DND-41 (cell line): ENCODE measurements at regions not wholly inside any gene's neighbourhood (a gene's known extent, or its start where the extent isn't known, plus 50 kb on each side); places are given as distances from the start of the nearest gene placed in this dataset.

Experiments used
- ATAC-seq: fragments of 200-7000 bp; cut with Tn5 transposase; 3 replicates; pipeline ENCODE4 v1.9.1; 2021; ENCODE audit warnings: low read depth; ENCODE audit not compliant: insufficient read depth
- DNase-seq: peaks from one replicate; pipeline ENCODE4 v3.0.0-alpha.2; 2020
- H2AFZ ChIP-seq: 2 replicates; pipeline ENCODE4 v1.6.0; 2012; ENCODE audit warnings: low read depth, low read length
- H3K27ac ChIP-seq: 2 replicates; pipeline ENCODE4 v1.5.1; 2012; ENCODE audit warnings: low read length, inconsistent platforms
- H3K27me3 ChIP-seq: fragments of 200-600 bp; sonication (generic); 2 replicates; pipeline ENCODE4 v1.6.0; 2012; ENCODE audit warnings: low read length, mild to moderate bottlenecking, inconsistent platforms; ENCODE audit not compliant: insufficient read depth, poor library complexity
- H3K36me3 ChIP-seq: 2 replicates; pipeline ENCODE4 v1.5.1; 2012; ENCODE audit warnings: low read length, inconsistent platforms; ENCODE audit not compliant: insufficient read depth
- H3K4me1 ChIP-seq: 2 replicates; pipeline ENCODE4 v1.5.1; 2012; ENCODE audit warnings: mild to moderate bottlenecking, low read length; ENCODE audit not compliant: insufficient read depth
- H3K4me2 ChIP-seq: 2 replicates; pipeline ENCODE4 v1.6.0; 2012; ENCODE audit warnings: mild to moderate bottlenecking, moderate library complexity, low read length, inconsistent platforms; ENCODE audit not compliant: insufficient read depth
- H3K4me3 ChIP-seq, 2 experiments: fragments of 200-600 bp in 1 of 2; shearing (Covaris generic) in 1 of 2; 2 replicates each; pipeline ENCODE4 v1.5.1; 2012 to 2016; ENCODE audit warnings: inconsistent platforms in 2 of 2, low read length in 2 of 2, mild to moderate bottlenecking in 2 of 2, low read depth in 1 of 2, moderate library complexity in 1 of 2
- H3K79me2 ChIP-seq: 2 replicates; pipeline ENCODE4 v1.6.0; 2012; ENCODE audit warnings: low read length, inconsistent platforms; ENCODE audit not compliant: insufficient read depth
- H3K9ac ChIP-seq: 2 replicates; pipeline ENCODE4 v1.6.0; 2012; ENCODE audit warnings: low read depth, mild to moderate bottlenecking, inconsistent platforms, low read length, moderate library complexity
- H3K9me3 ChIP-seq: 2 replicates; pipeline ENCODE4 v1.5.1; 2012; ENCODE audit warnings: low read length, moderate library complexity, mild to moderate bottlenecking, inconsistent platforms; ENCODE audit not compliant: insufficient read depth, severe bottlenecking
- H4K20me1 ChIP-seq: 2 replicates; pipeline ENCODE4 v1.6.0; 2012; ENCODE audit warnings: low read length; ENCODE audit not compliant: insufficient read depth
- EZH2 ChIP-seq: IDR thresholded peaks from 3 replicates; pipeline ENCODE4 v1.6.1; 2012; ENCODE audit warnings: borderline replicate concordance, low read depth, mild to moderate bottlenecking, moderate library complexity, low read length, inconsistent platforms; ENCODE audit not compliant: severe bottlenecking
- TF ChIP-seq, protein P1 (sequence below): IDR thresholded peaks from 2 replicates; pipeline ENCODE4 v1.5.1; 2012; ENCODE audit warnings: borderline replicate concordance, low read length, moderate library complexity, mild to moderate bottlenecking; ENCODE audit not compliant: poor library complexity, severe bottlenecking; ENCODE audit errors: extremely low read depth

DNA sequence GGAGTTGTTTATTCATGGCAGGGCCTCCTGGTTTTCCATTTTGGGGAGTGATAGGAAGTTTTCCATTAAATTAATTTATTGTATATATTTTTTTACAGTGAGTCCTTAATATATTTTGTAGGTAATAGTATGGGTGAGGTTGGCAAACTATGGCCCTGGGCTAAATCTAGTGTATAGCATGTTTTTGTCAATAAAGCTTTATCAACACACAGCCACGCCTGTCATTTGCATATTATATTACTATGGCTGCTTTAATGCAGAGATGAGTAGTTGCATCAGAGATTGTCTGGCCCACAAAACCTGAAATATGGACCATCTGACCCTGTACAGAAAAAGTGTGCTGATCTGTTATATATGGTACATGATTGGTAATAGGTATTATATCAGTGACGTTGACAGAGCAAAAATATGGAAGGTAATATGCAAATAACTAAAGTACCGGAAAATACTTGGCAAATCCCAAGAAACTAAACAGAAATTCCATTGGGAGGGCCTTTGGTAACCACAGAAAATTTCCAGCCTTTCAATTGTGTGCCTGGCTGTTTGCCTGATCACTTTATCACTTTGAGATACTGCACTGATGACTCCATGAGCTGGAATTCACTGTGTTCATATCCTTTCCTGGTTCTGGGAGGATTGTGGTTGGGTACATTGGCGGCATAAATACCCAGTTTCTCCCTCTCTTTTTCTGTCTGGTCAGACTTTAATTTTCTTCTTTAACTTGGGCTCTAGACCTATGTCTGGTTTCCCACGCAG lies 61.7 kb upstream of the RFLNA start:
- H3K4me3 ChIP-seq, result no peak overlapping the region
- no peaks in the 10 kb centered on the region for H3K27me3 ChIP-seq
- DNase-seq (no peak), ATAC-seq (no peak)
- H3K9ac ChIP-seq, result no peak overlapping the region
- H3K4me1 ChIP-seq, result no peaks in the 10 kb centered on the region
- no peaks in the 10 kb centered on the region for H4K20me1 ChIP-seq
- no peak overlapping the region for H2AFZ ChIP-seq
- no peaks in the 10 kb centered on the region for H3K9me3 ChIP-seq
- H3K36me3 ChIP-seq, result no peaks in the 10 kb centered on the region
- TF ChIP-seq EZH2, result no peak
- TF ChIP-seq, protein P1, sequence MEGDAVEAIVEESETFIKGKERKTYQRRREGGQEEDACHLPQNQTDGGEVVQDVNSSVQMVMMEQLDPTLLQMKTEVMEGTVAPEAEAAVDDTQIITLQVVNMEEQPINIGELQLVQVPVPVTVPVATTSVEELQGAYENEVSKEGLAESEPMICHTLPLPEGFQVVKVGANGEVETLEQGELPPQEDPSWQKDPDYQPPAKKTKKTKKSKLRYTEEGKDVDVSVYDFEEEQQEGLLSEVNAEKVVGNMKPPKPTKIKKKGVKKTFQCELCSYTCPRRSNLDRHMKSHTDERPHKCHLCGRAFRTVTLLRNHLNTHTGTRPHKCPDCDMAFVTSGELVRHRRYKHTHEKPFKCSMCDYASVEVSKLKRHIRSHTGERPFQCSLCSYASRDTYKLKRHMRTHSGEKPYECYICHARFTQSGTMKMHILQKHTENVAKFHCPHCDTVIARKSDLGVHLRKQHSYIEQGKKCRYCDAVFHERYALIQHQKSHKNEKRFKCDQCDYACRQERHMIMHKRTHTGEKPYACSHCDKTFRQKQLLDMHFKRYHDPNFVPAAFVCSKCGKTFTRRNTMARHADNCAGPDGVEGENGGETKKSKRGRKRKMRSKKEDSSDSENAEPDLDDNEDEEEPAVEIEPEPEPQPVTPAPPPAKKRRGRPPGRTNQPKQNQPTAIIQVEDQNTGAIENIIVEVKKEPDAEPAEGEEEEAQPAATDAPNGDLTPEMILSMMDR, result no peak
- no peak overlapping the region for H3K27ac ChIP-seq
- H3K4me2 ChIP-seq, result no peak overlapping the region
- H3K79me2 ChIP-seq, result no peaks in the 10 kb centered on the region

DNA sequence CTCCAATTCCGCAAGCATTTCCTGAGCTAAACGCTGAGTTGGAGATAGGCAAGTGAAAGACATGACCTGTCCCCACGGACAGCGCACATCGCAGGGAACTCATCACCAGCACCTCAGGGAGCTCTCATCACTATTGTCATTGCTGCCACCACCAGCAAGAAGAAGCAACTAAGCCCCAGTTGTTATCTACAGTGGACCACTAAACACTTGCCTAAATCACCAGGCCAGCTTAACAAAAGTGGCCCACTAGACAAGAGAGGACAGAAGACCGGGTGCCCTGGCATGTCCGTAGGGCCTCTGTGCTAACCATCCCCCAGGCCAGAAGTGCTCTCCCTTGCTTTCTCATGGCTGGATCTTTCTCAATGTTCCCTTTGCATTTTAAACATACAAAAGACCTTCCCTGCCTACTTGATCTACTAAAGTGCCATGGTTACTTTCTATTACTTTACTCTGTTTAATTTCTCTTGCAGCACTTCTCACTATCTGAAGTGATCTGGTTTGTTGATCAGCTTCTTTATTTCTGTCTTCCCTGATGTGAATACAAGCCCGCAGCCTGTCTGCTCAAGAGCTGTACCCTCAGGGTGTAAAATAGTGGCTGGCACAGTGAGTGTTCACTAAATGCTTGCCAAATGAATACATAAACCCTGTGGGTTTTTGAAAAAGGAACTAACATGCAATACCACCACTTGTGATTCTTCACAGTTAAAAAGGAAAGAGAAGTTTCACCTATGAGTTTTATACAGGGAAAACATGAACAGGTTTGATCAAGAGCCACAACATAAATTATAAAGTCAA lies 60.9 kb upstream of the RFLNA start:
- Histone ChIP-seq H4K20me1 (no peaks in the 10 kb centered on the region), H3K27ac (no peak overlapping the region), H3K4me2 (no peak overlapping the region), H3K36me3 (no peaks in the 10 kb centered on the region), H3K27me3 (no peaks in the 10 kb centered on the region), H3K4me3 (no peak overlapping the region), H3K79me2 (no peaks in the 10 kb centered on the region), H2AFZ (no peak overlapping the region), H3K9me3 (no peaks in the 10 kb centered on the region), H3K9ac (no peak overlapping the region), H3K4me1 (no peaks in the 10 kb centered on the region)
- TF ChIP-seq EZH2, result no peak
- TF ChIP-seq, protein P1, result no peak
- DNase-seq (no peak), ATAC-seq (no peak)

DNA sequence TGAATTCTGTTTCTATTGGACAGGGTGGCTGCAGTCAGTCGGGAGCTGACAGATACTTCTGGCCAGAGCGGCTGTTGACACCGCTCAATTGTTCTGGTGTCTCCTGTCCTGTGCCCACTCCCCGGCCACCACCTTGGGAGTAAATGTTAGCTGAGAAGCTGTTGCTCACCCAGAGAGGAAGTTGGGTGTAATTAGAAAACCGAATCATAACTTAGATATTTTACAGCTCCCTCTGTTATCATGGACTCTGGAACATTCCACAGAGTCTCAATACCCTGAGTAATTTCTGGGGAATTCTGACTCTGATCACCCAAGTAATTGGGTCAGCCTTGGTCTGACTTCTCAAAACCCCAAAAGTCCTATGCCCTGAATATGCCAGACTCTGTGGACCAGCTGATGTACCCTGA lies 58.3 kb upstream of the RFLNA start:
- H3K36me3 ChIP-seq, result no peaks in the 10 kb centered on the region
- no peaks in the 10 kb centered on the region for H3K9me3 ChIP-seq
- TF ChIP-seq, protein P1, result no peak
- no peak for TF ChIP-seq EZH2
- no peaks in the 10 kb centered on the region for H3K4me1 ChIP-seq
- H2AFZ ChIP-seq, result no peak overlapping the region
- no peak for ATAC-seq
- H4K20me1 ChIP-seq, result no peaks in the 10 kb centered on the region
- H3K9ac ChIP-seq, result no peak overlapping the region
- H3K79me2 ChIP-seq, result no peaks in the 10 kb centered on the region
- H3K4me3 ChIP-seq, result no peak overlapping the region
- DNase-seq, result no peak
- H3K27me3 ChIP-seq, result no peaks in the 10 kb centered on the region
- H3K27ac ChIP-seq, result no peak overlapping the region
- H3K4me2 ChIP-seq, result no peak overlapping the region
